GM12878 (cell line): ENCODE measurements at regions not wholly inside any gene's neighbourhood (a gene's known extent, or its start where the extent isn't known, plus 50 kb on each side); places are given as distances from the start of the nearest gene placed in this dataset.

Experiments used
- CTCF ChIP-seq, 3 experiments: IDR thresholded peaks in 2 of 3; conservative IDR thresholded peaks in 1 of 3; 2 replicates each; pipeline ENCODE4 v1.5.1; 2011; ENCODE audit warnings: low read depth in 3 of 3, low read length in 3 of 3, mild to moderate bottlenecking in 3 of 3, control low read depth in 2 of 3, moderate library complexity in 2 of 3, inconsistent platforms in 1 of 3, mixed read lengths in 1 of 3; ENCODE audit not compliant: control insufficient read depth in 2 of 3, insufficient read depth in 1 of 3; ENCODE audit errors: extremely low read depth in 1 of 3
- TARDBP ChIP-seq: IDR thresholded peaks from 2 replicates; pipeline ENCODE4 v1.6.1; 2016; ENCODE audit warnings: borderline replicate concordance
- USF2 ChIP-seq: IDR thresholded peaks from 2 replicates; pipeline ENCODE4 v1.6.1; 2011; ENCODE audit warnings: low read depth, low read length, improper control_type of control experiment, borderline replicate concordance

- TF ChIP-seq USF2: no peak
- no peak for TF ChIP-seq CTCF (IDR thresholded peaks at IDR 0.05 in 2 of 3, conservative IDR thresholded peaks at IDR 0.05 in 1 of 3; ENCODE audit: control insufficient read depth in 2 of 3, extremely low read depth in 1 of 3, insufficient read depth in 1 of 3, low read depth in 3 of 3, low read length in 3 of 3)
- TF ChIP-seq TARDBP: no peak
These were observed 109.5 kb upstream of the NKX1-1 start for GRCh38 chr4:1515763-1516162.
